Lower lobe of right lung (tissue), 2 donors: ENCODE measurements at regions not wholly inside any gene's neighbourhood (a gene's known extent, or its start where the extent isn't known, plus 50 kb on each side); places are given as distances from the start of the nearest gene placed in this dataset.
A peak's percentile ranks its signal among the peaks of the same experiment; 100 is the strongest.

Experiments used
- ATAC-seq, 2 donors: fragments of 200-7000 bp; cut with Tn5 transposase; one replicate each; pipeline ENCODE4 v1.9.1; 2020 to 2022; ENCODE audit warnings: mild to moderate bottlenecking in 2 of 2, moderate library complexity in 2 of 2
- DNase-seq: peaks from one replicate; pipeline ENCODE4 v3.0.0-alpha.2; 2020
- H3K27ac ChIP-seq: fragments of 200-600 bp; one replicate; pipeline ENCODE4 v1.8.0; 2022
- H3K27me3 ChIP-seq: fragments of 200-600 bp; one replicate; pipeline ENCODE4 v1.8.0; 2022; ENCODE audit warnings: low read depth
- H3K36me3 ChIP-seq: fragments of 200-600 bp; one replicate; pipeline ENCODE4 v1.8.0; 2022; ENCODE audit warnings: mild to moderate bottlenecking
- H3K4me1 ChIP-seq: fragments of 200-600 bp; one replicate; pipeline ENCODE4 v1.8.0; 2022
- H3K4me3 ChIP-seq: fragments of 200-600 bp; one replicate; pipeline ENCODE4 v1.8.0; 2022; ENCODE audit warnings: mild to moderate bottlenecking
- H3K9me3 ChIP-seq: fragments of 200-600 bp; one replicate; pipeline ENCODE4 v1.8.0; 2022
- CTCF ChIP-seq: fragments of 200-600 bp; IDR thresholded peaks from one replicate; pipeline ENCODE4 v1.8.0; 2022; ENCODE audit warnings: antibody characterized with exemption, mild to moderate bottlenecking
- intact Hi-C: fragments of 100-400 bp; cut with DNase I; formaldehyde crosslinking; loops from one replicate; pipeline ENCODE4 v1.11.0; 2022
- donor health status: DM: no; HTN: yes; CAD: no; lungs with severe emphysema.

GRCh38 chr5:74041913-74042312 is 415.9 kb downstream of the ARHGEF28 start:
- DNase-seq = no peak
- Histone ChIP-seq H3K4me3 (no peak overlapping the region), H3K4me1 (peaks cover 4% of the 10 kb centered on the region), H3K27ac (no peak overlapping the region), H3K9me3 (no peaks in the 10 kb centered on the region), H3K36me3 (no peaks in the 10 kb centered on the region), H3K27me3 (no peaks in the 10 kb centered on the region)
- ATAC-seq = no peak
- intact Hi-C loops = no loop called here
- no peak for TF ChIP-seq CTCF

GRCh38 chr5:74040811-74041491 is 415.0 kb downstream of the ARHGEF28 start:
- TF ChIP-seq CTCF = no peak
- no peak for ATAC-seq
- no peak overlapping the region for H3K4me3 ChIP-seq
- H3K9me3 ChIP-seq = no peaks in the 10 kb centered on the region
- H3K27me3 ChIP-seq = no peaks in the 10 kb centered on the region
- intact Hi-C loops = no loop called here
- no peaks in the 10 kb centered on the region for H3K36me3 ChIP-seq
- H3K27ac ChIP-seq = no peak overlapping the region
- peaks cover 5% of the 10 kb centered on the region for H3K4me1 ChIP-seq
- no peak for DNase-seq

DNA sequence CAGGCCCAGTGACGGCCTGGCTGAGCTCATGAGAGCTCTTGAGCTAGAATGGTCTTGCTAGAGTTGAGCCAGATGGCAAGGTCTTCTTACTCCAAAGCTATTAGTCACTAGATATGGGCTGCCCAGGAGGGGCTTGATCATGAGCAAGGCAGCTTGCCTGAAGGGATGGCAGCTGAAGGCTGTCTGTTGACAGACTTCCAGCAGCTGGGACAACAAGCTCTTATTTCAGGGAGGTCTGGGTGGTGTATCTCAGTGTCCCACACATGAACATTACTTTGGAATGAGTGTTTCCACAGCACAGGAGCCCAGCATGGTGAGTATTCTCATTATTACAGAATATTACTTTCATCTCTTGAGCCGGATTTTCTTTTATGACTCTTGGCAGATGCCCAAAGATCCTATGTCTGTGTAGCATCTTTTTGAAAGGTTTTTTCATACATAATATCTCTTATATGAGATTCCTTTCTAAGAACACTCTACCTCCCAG is 414.1 kb downstream of the ARHGEF28 start:
- intact Hi-C loops = no loop called here
- peak in 1 of 2 donors; percentile 14 for ATAC-seq
- Histone ChIP-seq H3K27me3 (no peaks in the 10 kb centered on the region), H3K4me3 (no peak overlapping the region), H3K4me1 (peaks cover 9% of the 10 kb centered on the region), H3K27ac (no peak overlapping the region), H3K9me3 (no peaks in the 10 kb centered on the region), H3K36me3 (no peaks in the 10 kb centered on the region)
- no peak for DNase-seq
- no peak for TF ChIP-seq CTCF

- Histone ChIP-seq H3K27me3 (no peaks in the 10 kb centered on the region), H3K9me3 (no peaks in the 10 kb centered on the region), H3K36me3 (no peaks in the 10 kb centered on the region), H3K4me3 (no peak overlapping the region), H3K4me1 (peaks cover 5% of the 10 kb centered on the region), H3K27ac (no peak overlapping the region)
- no peak for TF ChIP-seq CTCF
- intact Hi-C loops = no loop called here
- DNase-seq (no peak), ATAC-seq (no peak)
Observed at GRCh38 chr5:74037321-74037720, 411.3 kb downstream of the ARHGEF28 start.

DNA sequence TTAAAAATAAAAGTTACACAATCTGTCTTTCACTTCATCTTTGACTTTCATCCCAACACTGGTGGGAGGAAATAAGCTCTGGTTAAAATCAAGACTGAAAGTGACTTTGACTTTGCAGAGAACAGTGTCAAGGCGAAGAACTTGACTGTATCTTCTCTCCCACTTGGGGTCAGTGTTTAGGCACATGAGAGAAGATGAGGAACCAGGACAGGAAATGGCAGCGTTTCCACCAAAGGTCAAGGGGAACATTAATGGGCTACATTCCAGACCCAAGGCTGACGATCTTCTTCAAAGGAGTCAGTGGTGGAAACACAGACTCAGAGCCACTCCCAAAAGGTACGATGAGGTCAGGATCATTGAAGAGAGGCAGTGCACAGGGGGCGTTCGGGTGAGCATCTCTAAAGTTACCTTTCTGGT is 409.5 kb downstream of the ARHGEF28 start:
- H3K4me1 ChIP-seq = peaks cover 5% of the 10 kb centered on the region
- no peak overlapping the region for H3K27ac ChIP-seq
- ATAC-seq = peak; percentile 77 to 78
- no peaks in the 10 kb centered on the region for H3K36me3 ChIP-seq
- intact Hi-C loops = no loop called here
- TF ChIP-seq CTCF = peak; percentile 48
- H3K27me3 ChIP-seq = no peaks in the 10 kb centered on the region
- no peak for DNase-seq
- H3K4me3 ChIP-seq = no peak overlapping the region
- H3K9me3 ChIP-seq = no peaks in the 10 kb centered on the region
